Hippocampal formation (tissue), 2 donors: ENCODE measurements at regions not wholly inside any gene's neighbourhood (a gene's known extent, or its start where the extent isn't known, plus 50 kb on each side); places are given as distances from the start of the nearest gene placed in this dataset.

Source experiments
- DNase-seq, 2 donors: peaks; one replicate each; lab custom pipeline; 2025; lab: John Stamatoyannopoulos, UW

- DNase-seq: no peak
Measured at GRCh38 chr13:31962731-31963370, 68.7 kb upstream of the FRY start.

GRCh38 chr13:31963631-31964030 is 67.9 kb upstream of the FRY start:
- no peak for DNase-seq

- no peak for DNase-seq
Measured at GRCh38 chr13:31964168-31964567, 67.4 kb upstream of the FRY start.

GRCh38 chr13:31965361-31966066 is 66.1 kb upstream of the FRY start:
- no peak for DNase-seq

GRCh38 chr13:31967155-31967554 is 64.4 kb upstream of the FRY start:
- no peak for DNase-seq

GRCh38 chr13:31968473-31968872 is 63.1 kb upstream of the FRY start:
- no peak for DNase-seq

GRCh38 chr13:31970231-31970930 is 61.2 kb upstream of the FRY start:
- DNase-seq: no peak

GRCh38 chr13:31972453-31972852 is 59.1 kb upstream of the FRY start:
- no peak for DNase-seq

GRCh38 chr13:31978021-31978420 is 53.6 kb upstream of the FRY start:
- no peak for DNase-seq

- DNase-seq: no peak
Measured at GRCh38 chr13:31980830-31981229, 50.7 kb upstream of the FRY start.
